HepG2 (cell line): ENCODE measurements at regions not wholly inside any gene's neighbourhood (a gene's known extent, or its start where the extent isn't known, plus 50 kb on each side); places are given as distances from the start of the nearest gene placed in this dataset.

ENCODE experiments used
- ARNTL ChIP-seq: sonication (generic); formaldehyde crosslinking; IDR thresholded peaks from 2 replicates; pipeline ENCODE4 v1.4.0; 2020; ENCODE audit warnings: mild to moderate bottlenecking, missing genetic modification reagents
- BHLHE40 ChIP-seq: IDR thresholded peaks from 2 replicates; pipeline ENCODE4 v1.6.1; 2011; ENCODE audit warnings: low read length, improper control_type of control experiment
- ETV6 ChIP-seq: sonication (generic); formaldehyde crosslinking; conservative IDR thresholded peaks from 2 replicates; pipeline ENCODE4 v1.4.0; 2020; ENCODE audit warnings: missing genetic modification reagents
- PHF5A ChIP-seq: IDR thresholded peaks from one replicate; pipeline ENCODE4 v1.6.1; 2018; ENCODE audit warnings: low read depth, missing genetic modification reagents; ENCODE audit not compliant: unreplicated experiment
- POLR2A ChIP-seq, 2 experiments: IDR thresholded peaks; 2 replicates each; pipeline ENCODE4 v1.6.1; 2011; ENCODE audit warnings: low read depth in 2 of 2, low read length in 2 of 2, mild to moderate bottlenecking in 1 of 2, moderate library complexity in 1 of 2; ENCODE audit not compliant: insufficient read depth in 1 of 2
- POLR2AphosphoS5 ChIP-seq: IDR thresholded peaks from 2 replicates; pipeline ENCODE4 v1.6.1; 2012; ENCODE audit warnings: low read depth, low read length
- RXRA ChIP-seq: sonication (generic); formaldehyde crosslinking; IDR thresholded peaks from 2 replicates; pipeline ENCODE4 v1.5.1; 2020; ENCODE audit warnings: missing genetic modification reagents
- TAF1 ChIP-seq: sonication (generic); formaldehyde crosslinking; IDR thresholded peaks from 2 replicates; pipeline ENCODE4 v1.4.0; 2020; ENCODE audit warnings: missing genetic modification reagents
- TARDBP ChIP-seq: sonication (generic); formaldehyde crosslinking; IDR thresholded peaks from 2 replicates; pipeline ENCODE4 v1.8.0; 2022; ENCODE audit warnings: mild to moderate bottlenecking, missing genetic modification reagents
- ZFP1 ChIP-seq: IDR thresholded peaks from 2 replicates; pipeline ENCODE4 v1.6.1; 2016
- ZFP37 ChIP-seq: sonication (generic); formaldehyde crosslinking; IDR thresholded peaks from 2 replicates; pipeline ENCODE4 v1.4.0; 2020; ENCODE audit warnings: missing genetic modification reagents, borderline replicate concordance
- ZNF83 ChIP-seq: sonication (generic); formaldehyde crosslinking; IDR thresholded peaks from 2 replicates; pipeline ENCODE4 v1.4.0; 2020; ENCODE audit warnings: missing genetic modification reagents, mild to moderate bottlenecking, borderline replicate concordance
- TF ChIP-seq, protein P1 (sequence below): sonication (generic); formaldehyde crosslinking; IDR thresholded peaks from 2 replicates; pipeline ENCODE4 v1.4.0; 2020; ENCODE audit warnings: low read depth, mild to moderate bottlenecking, missing genetic modification reagents
- TF ChIP-seq, protein P2 (sequence below): sonication (generic); formaldehyde crosslinking; IDR thresholded peaks from 2 replicates; pipeline ENCODE4 v1.5.0; 2020; ENCODE audit warnings: mild to moderate bottlenecking, missing genetic modification reagents, moderate library complexity

DNA sequence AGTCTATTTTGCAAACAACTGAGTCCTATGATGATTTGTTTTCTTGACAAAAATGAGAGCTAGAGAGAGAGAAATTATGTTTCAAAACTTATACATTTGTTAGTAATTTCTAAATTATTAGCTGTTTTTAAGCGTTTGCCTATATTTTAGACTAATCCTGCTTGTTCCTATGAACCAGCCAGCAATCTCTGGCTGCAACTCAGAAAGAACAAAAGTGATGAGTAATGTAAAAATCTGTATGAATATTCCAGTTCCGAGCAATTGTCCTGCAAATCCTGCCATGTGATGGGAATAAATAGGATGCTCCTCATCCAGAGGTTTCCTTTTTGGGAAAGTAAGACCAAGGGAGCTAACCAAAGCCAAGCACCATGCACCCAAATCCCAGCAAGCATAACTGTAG lies 228.3 kb upstream of the GBE1 start:
- TF ChIP-seq TARDBP (CRISPR knock-in tag) (no peak), POLR2AphosphoS5 (no peak), PHF5A (CRISPR knock-in tag) (no peak), POLR2A (IDR thresholded peaks at IDR 0.05; ENCODE audit: insufficient read depth in 1 of 2, low read depth in 2 of 2, low read length in 2 of 2) (no peak), ETV6 (CRISPR knock-in tag) (no peak), ZFP1 (CRISPR knock-in tag) (no peak), ARNTL (no peak), RXRA (CRISPR knock-in tag) (no peak), ZNF83 (CRISPR knock-in tag) (no peak), TAF1 (CRISPR knock-in tag) (no peak), BHLHE40 (no peak), ZFP37 (no peak)
- TF ChIP-seq, protein P1, sequence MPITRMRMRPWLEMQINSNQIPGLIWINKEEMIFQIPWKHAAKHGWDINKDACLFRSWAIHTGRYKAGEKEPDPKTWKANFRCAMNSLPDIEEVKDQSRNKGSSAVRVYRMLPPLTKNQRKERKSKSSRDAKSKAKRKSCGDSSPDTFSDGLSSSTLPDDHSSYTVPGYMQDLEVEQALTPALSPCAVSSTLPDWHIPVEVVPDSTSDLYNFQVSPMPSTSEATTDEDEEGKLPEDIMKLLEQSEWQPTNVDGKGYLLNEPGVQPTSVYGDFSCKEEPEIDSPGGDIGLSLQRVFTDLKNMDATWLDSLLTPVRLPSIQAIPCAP: no peak
- TF ChIP-seq, protein P2, sequence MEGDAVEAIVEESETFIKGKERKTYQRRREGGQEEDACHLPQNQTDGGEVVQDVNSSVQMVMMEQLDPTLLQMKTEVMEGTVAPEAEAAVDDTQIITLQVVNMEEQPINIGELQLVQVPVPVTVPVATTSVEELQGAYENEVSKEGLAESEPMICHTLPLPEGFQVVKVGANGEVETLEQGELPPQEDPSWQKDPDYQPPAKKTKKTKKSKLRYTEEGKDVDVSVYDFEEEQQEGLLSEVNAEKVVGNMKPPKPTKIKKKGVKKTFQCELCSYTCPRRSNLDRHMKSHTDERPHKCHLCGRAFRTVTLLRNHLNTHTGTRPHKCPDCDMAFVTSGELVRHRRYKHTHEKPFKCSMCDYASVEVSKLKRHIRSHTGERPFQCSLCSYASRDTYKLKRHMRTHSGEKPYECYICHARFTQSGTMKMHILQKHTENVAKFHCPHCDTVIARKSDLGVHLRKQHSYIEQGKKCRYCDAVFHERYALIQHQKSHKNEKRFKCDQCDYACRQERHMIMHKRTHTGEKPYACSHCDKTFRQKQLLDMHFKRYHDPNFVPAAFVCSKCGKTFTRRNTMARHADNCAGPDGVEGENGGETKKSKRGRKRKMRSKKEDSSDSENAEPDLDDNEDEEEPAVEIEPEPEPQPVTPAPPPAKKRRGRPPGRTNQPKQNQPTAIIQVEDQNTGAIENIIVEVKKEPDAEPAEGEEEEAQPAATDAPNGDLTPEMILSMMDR (CRISPR knock-in tag): no peak
